Endothelial cell of umbilical vein (primary cell): ENCODE measurements at regions not wholly inside any gene's neighbourhood (a gene's known extent, or its start where the extent isn't known, plus 50 kb on each side); places are given as distances from the start of the nearest gene placed in this dataset.
A peak's percentile ranks its signal among the peaks of the same experiment; 100 is the strongest.

ENCODE experiments used
- BruUV-seq: library from RNA; stranded (reverse); fragments of 400-500 nt; replicated peaks from 2 replicates; lab custom pipeline; 2021; lab: Mats Ljungman, UMichigan
- CTCF ChIA-PET: fragments of 300-600, 350-600 bp; sonication (Branson Sonifier 250); formaldehyde crosslinking; loops from one replicate; lab custom pipeline; 2021; ENCODE audit warnings: antibody characterized with exemption, inconsistent platforms; lab: Charles Lee
- POLR2A ChIA-PET: fragments of 300-600, 350-600 bp; sonication (Branson Sonifier 250); formaldehyde crosslinking; loops from one replicate; lab custom pipeline; 2021; ENCODE audit warnings: antibody characterized with exemption, inconsistent platforms; lab: Charles Lee
- DNase-seq: peaks from one replicate; pipeline ENCODE4 v3.0.0-alpha.2; 2011; ENCODE audit warnings: low read depth, low spot score
- FAIRE-seq: peaks from 2 replicates; lab custom pipeline; 2011; peaks lifted over from hg19 to GRCh38; lab: Jason Lieb, UNC
- H2AFZ ChIP-seq: 2 replicates; pipeline ENCODE4 v1.6.0; 2012; ENCODE audit warnings: low read depth, low read length, control low read depth, inconsistent platforms
- H3K27ac ChIP-seq: 2 replicates; pipeline ENCODE4 v1.5.1; 2011; ENCODE audit warnings: low read depth, mild to moderate bottlenecking, control low read depth, low read length, moderate library complexity; ENCODE audit not compliant: insufficient read depth
- H3K27me3 ChIP-seq, 2 experiments: 2 replicates each; pipeline versions ENCODE4 v1.6.0 to v1.6.1; 2011; ENCODE audit warnings: low read length in 2 of 2, mixed read lengths in 1 of 2; ENCODE audit not compliant: control insufficient read depth in 2 of 2, insufficient read depth in 2 of 2
- H3K36me3 ChIP-seq, 2 experiments: 2 replicates in 1 of 2; 3 replicates in 1 of 2; pipeline ENCODE4 v1.5.1; 2011; ENCODE audit warnings: low read length in 2 of 2, mild to moderate bottlenecking in 1 of 2, moderate library complexity in 1 of 2; ENCODE audit not compliant: control insufficient read depth in 2 of 2, insufficient read depth in 2 of 2; ENCODE audit errors: extremely low read depth in 1 of 2
- H3K4me1 ChIP-seq: 3 replicates; pipeline ENCODE4 v1.5.1; 2011; ENCODE audit warnings: mild to moderate bottlenecking, low read length; ENCODE audit not compliant: control insufficient read depth, insufficient read depth; ENCODE audit errors: extremely low read depth
- H3K4me2 ChIP-seq: 2 replicates; pipeline ENCODE4 v1.6.1; 2011; ENCODE audit warnings: low read length, control low read depth, mixed read lengths; ENCODE audit not compliant: insufficient read depth
- H3K4me3 ChIP-seq, 3 experiments: fragments of 200-600 bp in 1 of 3; sonication (generic), shearing (Covaris generic) in 1 of 3; replicated peaks in 1 of 3; 2 replicates each; pipeline ENCODE4 v1.5.1; 2011 to 2016; ENCODE audit warnings: control low read depth in 3 of 3, low read length in 3 of 3, mild to moderate bottlenecking in 2 of 3, inconsistent platforms in 1 of 3, low read depth in 1 of 3, moderate library complexity in 1 of 3; ENCODE audit not compliant: insufficient read depth in 1 of 3
- H3K79me2 ChIP-seq: 2 replicates; pipeline ENCODE4 v1.6.0; 2012; ENCODE audit warnings: low read length, inconsistent platforms; ENCODE audit not compliant: control insufficient read depth, insufficient read depth
- H3K9ac ChIP-seq: replicated peaks from 2 replicates; pipeline ENCODE3; 2011; ENCODE audit warnings: low read length, control low read depth; ENCODE audit not compliant: insufficient read depth; ENCODE audit errors: extremely low read depth
- H3K9me1 ChIP-seq: replicated peaks from 3 replicates; pipeline ENCODE4 v1.6.0; 2011; ENCODE audit warnings: mild to moderate bottlenecking, low read length; ENCODE audit not compliant: control insufficient read depth, insufficient read depth; ENCODE audit errors: extremely low read depth
- H3K9me3 ChIP-seq: replicated peaks from 2 replicates; pipeline ENCODE4 v1.5.1; 2012; ENCODE audit warnings: low read length, inconsistent platforms; ENCODE audit not compliant: control insufficient read depth, insufficient read depth
- H4K20me1 ChIP-seq: replicated peaks from 2 replicates; pipeline ENCODE3; 2011; ENCODE audit warnings: mild to moderate bottlenecking, low read length; ENCODE audit not compliant: control insufficient read depth, insufficient read depth; ENCODE audit errors: extremely low read depth
- EZH2 ChIP-seq: IDR thresholded peaks from 2 replicates; pipeline ENCODE4 v1.6.1; 2012; ENCODE audit warnings: borderline replicate concordance, low read depth, mild to moderate bottlenecking, moderate library complexity, low read length, inconsistent platforms; ENCODE audit not compliant: severe bottlenecking
- FOS ChIP-seq: IDR thresholded peaks from 2 replicates; pipeline ENCODE4 v1.6.1; 2011; ENCODE audit warnings: mild to moderate bottlenecking, low read length, moderate library complexity, borderline replicate concordance; ENCODE audit not compliant: insufficient read depth
- GATA2 ChIP-seq: IDR thresholded peaks from 2 replicates; pipeline ENCODE4 v1.7.0; 2011; ENCODE audit warnings: low read depth, mild to moderate bottlenecking, moderate library complexity, mixed read lengths, low read length; ENCODE audit not compliant: insufficient read length, insufficient read depth
- JUN ChIP-seq: IDR thresholded peaks from 2 replicates; pipeline ENCODE4 v1.6.1; 2011; ENCODE audit warnings: borderline replicate concordance, low read depth; ENCODE audit not compliant: insufficient read length, insufficient read depth
- MYC ChIP-seq: IDR thresholded peaks from one replicate; pipeline ENCODE4 v1.6.1; 2011; ENCODE audit warnings: mild to moderate bottlenecking, low read depth, low read length
- POLR2A ChIP-seq: IDR thresholded peaks from 2 replicates; pipeline ENCODE4 v1.6.1; 2012; ENCODE audit warnings: low read depth, mild to moderate bottlenecking, control low read depth, low read length
- POLR2AphosphoS5 ChIP-seq: IDR thresholded peaks from 2 replicates; pipeline ENCODE4 v1.6.1; 2012; ENCODE audit warnings: low read depth, mild to moderate bottlenecking, control low read depth, low read length, moderate library complexity; ENCODE audit not compliant: insufficient read depth
- dilution Hi-C: fragments of 300-500 bp; cut with MboI; formaldehyde crosslinking; loops from one replicate; pipeline ENCODE4 v1.15.0; 2019; ENCODE audit warnings: low sequenced_read_pairs; ENCODE audit not compliant: extremely low pct_ligation_motif_present
- intact Hi-C: fragments of 100-400 bp; cut with micrococcal nuclease; formaldehyde crosslinking; loops from one replicate; pipeline ENCODE4 v1.10.0; 2022
- TF ChIP-seq, protein P1 (sequence below): IDR thresholded peaks from 2 replicates; pipeline ENCODE4 v1.6.1; 2011; ENCODE audit not compliant: insufficient read depth, insufficient read length
- TF ChIP-seq, protein P2 (sequence below), 2 donors: IDR thresholded peaks; 1 replicate in 1 of 2; 2 replicates in 1 of 2; pipeline ENCODE4 v1.5.1; 2011; ENCODE audit warnings: low read length in 2 of 2, mild to moderate bottlenecking in 2 of 2, moderate library complexity in 2 of 2, control low read depth in 1 of 2, inconsistent platforms in 1 of 2, low read depth in 1 of 2; ENCODE audit not compliant: insufficient read depth in 1 of 2; ENCODE audit errors: extremely low read depth in 1 of 2

DNA sequence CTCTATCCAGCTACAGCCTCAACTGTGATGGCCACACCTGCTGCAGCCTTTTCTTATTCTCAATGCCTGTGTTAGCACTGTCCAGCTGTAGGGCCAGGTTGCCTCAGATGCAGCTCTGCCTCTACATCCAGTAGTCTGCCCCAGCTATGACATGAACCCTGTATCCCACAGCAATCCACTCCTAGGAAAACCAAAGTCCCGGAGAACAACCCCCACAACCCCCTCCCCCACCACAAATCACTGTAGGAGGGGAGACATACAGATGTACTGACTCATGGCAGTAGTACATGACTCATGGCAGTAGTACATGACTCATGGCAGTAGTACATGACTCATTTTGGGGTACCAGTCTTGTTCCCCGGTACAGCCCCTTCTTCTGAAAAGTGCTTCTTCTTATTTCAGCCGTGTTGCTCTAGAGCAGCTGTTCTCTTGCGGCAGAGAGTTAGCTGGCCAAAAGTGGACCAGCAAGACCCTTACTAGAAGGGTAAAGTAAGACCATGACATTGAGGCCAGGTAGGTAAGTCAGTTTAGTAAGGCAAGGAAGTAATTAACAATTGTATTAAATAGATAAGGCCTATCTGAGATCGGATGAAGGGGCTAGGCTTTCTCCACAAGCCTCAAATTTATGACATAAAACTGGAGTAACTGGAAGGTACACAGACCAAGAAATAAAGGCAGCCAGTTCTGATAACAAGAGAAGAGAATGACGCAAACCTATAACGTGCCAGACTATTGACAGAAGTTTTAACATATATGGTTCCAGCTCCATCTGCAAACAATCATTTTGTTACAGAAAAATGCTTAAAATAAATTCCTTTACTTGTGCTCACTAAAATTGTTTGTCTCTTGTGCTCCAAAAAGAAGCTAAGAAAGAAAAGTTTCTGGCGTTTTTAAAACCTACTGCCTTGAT lies 221.4 kb downstream of the TACR3 start:
- no peaks in the 10 kb centered on the region for H3K27me3 ChIP-seq
- no peaks in the 10 kb centered on the region for H4K20me1 ChIP-seq
- H3K9me1 ChIP-seq, result no peaks in the 10 kb centered on the region
- no peak overlapping the region for H2AFZ ChIP-seq
- no peak overlapping the region for H3K4me3 ChIP-seq
- H3K36me3 ChIP-seq, result no peaks in the 10 kb centered on the region
- ChIA-PET CTCF (no interaction called here), POLR2A (no interaction called here)
- no peak overlapping the region for H3K4me2 ChIP-seq
- H3K9me3 ChIP-seq, result no peaks in the 10 kb centered on the region
- FAIRE-seq (no peak), DNase-seq (peak; percentile 10)
- peak; percentile 80 for TF ChIP-seq JUN
- peak; percentile 7 for TF ChIP-seq GATA2
- peak; percentile 74 for TF ChIP-seq FOS
- TF ChIP-seq, protein P1, sequence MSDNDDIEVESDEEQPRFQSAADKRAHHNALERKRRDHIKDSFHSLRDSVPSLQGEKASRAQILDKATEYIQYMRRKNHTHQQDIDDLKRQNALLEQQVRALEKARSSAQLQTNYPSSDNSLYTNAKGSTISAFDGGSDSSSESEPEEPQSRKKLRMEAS, result no peak
- no peak for TF ChIP-seq POLR2AphosphoS5
- intact Hi-C loops (no loop called here), dilution Hi-C loops (no loop called here)
- no peak overlapping the region for H3K27ac ChIP-seq
- no peaks in the 10 kb centered on the region for H3K79me2 ChIP-seq
- BruUV-seq, result no TSS peak
- no peak overlapping the region for H3K9ac ChIP-seq
- no peaks in the 10 kb centered on the region for H3K4me1 ChIP-seq

DNA sequence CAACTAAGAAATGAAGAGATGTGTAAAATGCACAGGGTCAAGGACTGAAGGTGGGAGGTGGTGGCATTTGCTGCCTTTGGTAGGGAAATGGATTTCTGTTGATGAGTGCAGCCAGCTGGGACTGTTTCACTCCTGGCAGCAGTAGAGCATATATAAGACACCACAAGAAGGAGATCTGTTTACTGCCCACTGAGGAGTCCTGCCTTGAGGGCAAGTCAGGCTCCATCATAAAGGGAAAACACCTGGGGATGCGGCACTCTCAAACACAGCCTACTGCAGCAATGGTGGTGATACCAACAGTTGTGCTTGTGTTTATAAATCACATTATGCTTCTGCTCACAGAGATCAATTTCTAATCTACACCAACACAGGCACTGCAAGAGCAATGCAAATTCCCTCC lies 222.1 kb downstream of the TACR3 start:
- FAIRE-seq, result no peak
- no TSS peak for BruUV-seq
- Histone ChIP-seq H3K27ac (no peak overlapping the region), H2AFZ (no peak overlapping the region), H3K9ac (no peak overlapping the region), H3K4me1 (no peaks in the 10 kb centered on the region), H3K9me3 (no peaks in the 10 kb centered on the region), H3K36me3 (no peaks in the 10 kb centered on the region), H3K4me2 (no peak overlapping the region), H3K79me2 (no peaks in the 10 kb centered on the region), H3K27me3 (no peaks in the 10 kb centered on the region), H3K9me1 (no peaks in the 10 kb centered on the region), H3K4me3 (no peak overlapping the region), H4K20me1 (no peaks in the 10 kb centered on the region)
- intact Hi-C loops, result no loop called here
- no peak for DNase-seq
- POLR2A ChIA-PET, result no interaction called here
- CTCF ChIA-PET, result no interaction called here
- TF ChIP-seq JUN (no peak), POLR2AphosphoS5 (no peak), EZH2 (no peak), MYC (no peak), GATA2 (no peak), POLR2A (no peak), FOS (no peak)
- TF ChIP-seq, protein P2, sequence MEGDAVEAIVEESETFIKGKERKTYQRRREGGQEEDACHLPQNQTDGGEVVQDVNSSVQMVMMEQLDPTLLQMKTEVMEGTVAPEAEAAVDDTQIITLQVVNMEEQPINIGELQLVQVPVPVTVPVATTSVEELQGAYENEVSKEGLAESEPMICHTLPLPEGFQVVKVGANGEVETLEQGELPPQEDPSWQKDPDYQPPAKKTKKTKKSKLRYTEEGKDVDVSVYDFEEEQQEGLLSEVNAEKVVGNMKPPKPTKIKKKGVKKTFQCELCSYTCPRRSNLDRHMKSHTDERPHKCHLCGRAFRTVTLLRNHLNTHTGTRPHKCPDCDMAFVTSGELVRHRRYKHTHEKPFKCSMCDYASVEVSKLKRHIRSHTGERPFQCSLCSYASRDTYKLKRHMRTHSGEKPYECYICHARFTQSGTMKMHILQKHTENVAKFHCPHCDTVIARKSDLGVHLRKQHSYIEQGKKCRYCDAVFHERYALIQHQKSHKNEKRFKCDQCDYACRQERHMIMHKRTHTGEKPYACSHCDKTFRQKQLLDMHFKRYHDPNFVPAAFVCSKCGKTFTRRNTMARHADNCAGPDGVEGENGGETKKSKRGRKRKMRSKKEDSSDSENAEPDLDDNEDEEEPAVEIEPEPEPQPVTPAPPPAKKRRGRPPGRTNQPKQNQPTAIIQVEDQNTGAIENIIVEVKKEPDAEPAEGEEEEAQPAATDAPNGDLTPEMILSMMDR (IDR thresholded peaks at IDR 0.05; ENCODE audit: extremely low read depth in 1 of 2, insufficient read depth in 1 of 2, low read depth in 1 of 2, low read length in 2 of 2), result no peak
- TF ChIP-seq, protein P1, result no peak
- dilution Hi-C loops, result no loop called here
